Tibial nerve (tissue), 3 donors: ENCODE measurements at regions not wholly inside any gene's neighbourhood (a gene's known extent, or its start where the extent isn't known, plus 50 kb on each side); places are given as distances from the start of the nearest gene placed in this dataset.

Source experiments
- POLR2A ChIP-seq, 2 donors: fragments of 450-650 bp; IDR thresholded peaks; one replicate each; pipeline ENCODE4 v1.6.1; 2017; ENCODE audit warnings: antibody characterized with exemption in 2 of 2, mild to moderate bottlenecking in 2 of 2, moderate library complexity in 2 of 2
- TF ChIP-seq, protein P1 (sequence below), 5 experiments: fragments of 200-600 bp in 3 of 5; fragments of 450-650 bp in 2 of 5; sonication (generic) in 3 of 5; IDR thresholded peaks; one replicate each; pipeline ENCODE4 v1.5.1; 2016 to 2019; ENCODE audit warnings: antibody characterized with exemption in 5 of 5, mild to moderate bottlenecking in 3 of 5, moderate library complexity in 2 of 5

DNA sequence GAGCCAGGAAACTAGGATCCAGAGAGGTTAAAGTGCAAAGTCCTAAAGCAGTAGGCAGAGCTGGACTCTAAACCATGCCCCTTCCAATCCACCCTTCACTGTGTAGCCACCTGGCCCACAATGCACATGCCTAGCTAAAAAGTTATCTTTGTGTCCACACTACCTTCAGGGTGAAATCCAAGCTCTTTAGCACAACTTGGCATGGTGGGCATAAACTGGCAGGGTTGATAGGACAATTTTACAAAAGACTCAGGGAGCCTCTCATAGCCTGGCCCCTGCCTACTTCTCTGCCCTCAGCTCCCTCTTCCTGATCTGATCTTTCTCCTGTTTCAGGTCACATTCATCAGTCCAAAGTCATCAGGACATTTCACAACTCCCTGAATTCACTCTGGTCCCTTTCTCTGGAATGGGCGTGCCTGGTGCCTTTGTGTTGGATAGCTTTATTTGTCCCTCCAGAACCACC is 513.9 kb downstream of the OMA1 start:
- TF ChIP-seq, protein P1, sequence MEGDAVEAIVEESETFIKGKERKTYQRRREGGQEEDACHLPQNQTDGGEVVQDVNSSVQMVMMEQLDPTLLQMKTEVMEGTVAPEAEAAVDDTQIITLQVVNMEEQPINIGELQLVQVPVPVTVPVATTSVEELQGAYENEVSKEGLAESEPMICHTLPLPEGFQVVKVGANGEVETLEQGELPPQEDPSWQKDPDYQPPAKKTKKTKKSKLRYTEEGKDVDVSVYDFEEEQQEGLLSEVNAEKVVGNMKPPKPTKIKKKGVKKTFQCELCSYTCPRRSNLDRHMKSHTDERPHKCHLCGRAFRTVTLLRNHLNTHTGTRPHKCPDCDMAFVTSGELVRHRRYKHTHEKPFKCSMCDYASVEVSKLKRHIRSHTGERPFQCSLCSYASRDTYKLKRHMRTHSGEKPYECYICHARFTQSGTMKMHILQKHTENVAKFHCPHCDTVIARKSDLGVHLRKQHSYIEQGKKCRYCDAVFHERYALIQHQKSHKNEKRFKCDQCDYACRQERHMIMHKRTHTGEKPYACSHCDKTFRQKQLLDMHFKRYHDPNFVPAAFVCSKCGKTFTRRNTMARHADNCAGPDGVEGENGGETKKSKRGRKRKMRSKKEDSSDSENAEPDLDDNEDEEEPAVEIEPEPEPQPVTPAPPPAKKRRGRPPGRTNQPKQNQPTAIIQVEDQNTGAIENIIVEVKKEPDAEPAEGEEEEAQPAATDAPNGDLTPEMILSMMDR (IDR thresholded peaks at IDR 0.05) = no peak
- TF ChIP-seq POLR2A (IDR thresholded peaks at IDR 0.05) = no peak
